Endometrial microvascular endothelial cells (primary cell): ENCODE measurements at regions not wholly inside any gene's neighbourhood (a gene's known extent, or its start where the extent isn't known, plus 50 kb on each side); places are given as distances from the start of the nearest gene placed in this dataset.
"Not testable (repeated sequence)": the region's sequence is repeated elsewhere in the genome, so short reads cannot be mapped to it uniquely, and the experiment has no call there.

Experiments
- in situ Hi-C: cut with HindIII; loops from 2 replicates; pipeline ENCODE4 v1.10.0; 2017; ENCODE audit warnings: low sequenced_read_pairs, low pct_unique_long_range_greater_than_20kb; ENCODE audit errors: inconsistent ontology term

- in situ Hi-C loops, result no loop called here
These were observed 164.6 kb downstream of the MAT2B start for GRCh38 chr5:163670036-163670435.

DNA sequence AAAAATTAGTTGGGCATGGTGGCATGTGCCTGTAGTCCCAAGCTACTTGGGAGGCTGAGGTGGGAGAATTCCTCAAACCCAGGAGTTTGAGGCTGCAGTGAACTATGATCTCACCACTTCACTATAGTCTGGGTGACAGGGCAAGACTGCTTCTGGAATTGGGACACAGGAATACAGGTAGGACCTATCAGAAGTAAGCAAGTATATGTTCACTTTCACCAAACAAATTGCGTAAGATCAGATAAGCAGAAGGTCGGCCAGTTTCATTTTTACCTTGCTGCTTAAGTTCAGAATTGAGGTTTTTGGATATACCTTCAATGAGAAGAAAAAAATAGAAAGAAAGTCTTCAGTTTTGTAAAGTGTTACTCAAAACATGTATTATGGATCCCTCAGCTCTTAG, 171.7 kb downstream of the MAT2B start:
- in situ Hi-C loops, result loop anchor here (25.0 kb wide), 1 partner anchor 810 kb away; no protein-coding TSS in a partner anchor

DNA sequence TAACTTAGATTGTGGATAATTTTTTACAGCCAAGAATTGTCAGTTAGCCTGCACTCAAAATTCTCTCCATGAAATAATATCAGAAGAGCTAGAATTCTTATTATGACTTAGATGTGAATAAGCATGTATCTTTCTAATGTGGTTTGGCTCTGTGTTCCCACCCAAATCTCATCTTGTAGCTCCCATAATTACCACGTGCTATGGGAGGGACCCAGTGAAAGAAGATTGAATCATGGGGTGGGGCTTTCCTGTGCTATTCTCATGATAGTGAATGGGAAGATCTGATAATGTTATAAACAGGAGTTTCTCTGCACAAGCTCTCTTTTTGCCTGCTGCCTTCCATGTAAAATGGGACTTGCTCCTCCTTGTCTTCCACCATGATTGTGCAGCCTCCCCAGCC, 176.8 kb downstream of the MAT2B start:
- in situ Hi-C loops, result loop anchor here (25.0 kb wide), 1 partner anchor 805 kb away; no protein-coding TSS in a partner anchor

GRCh38 chr5:163687414-163687813, 182.0 kb downstream of the MAT2B start:
- in situ Hi-C loops, result loop anchor here (25.0 kb wide), 1 partner anchor 800 kb away; no protein-coding TSS in a partner anchor

GRCh38 chr5:163692091-163692490, 186.7 kb downstream of the MAT2B start:
- in situ Hi-C loops, result loop anchor here (25.0 kb wide), 1 partner anchor 795 kb away; no protein-coding TSS in a partner anchor

DNA sequence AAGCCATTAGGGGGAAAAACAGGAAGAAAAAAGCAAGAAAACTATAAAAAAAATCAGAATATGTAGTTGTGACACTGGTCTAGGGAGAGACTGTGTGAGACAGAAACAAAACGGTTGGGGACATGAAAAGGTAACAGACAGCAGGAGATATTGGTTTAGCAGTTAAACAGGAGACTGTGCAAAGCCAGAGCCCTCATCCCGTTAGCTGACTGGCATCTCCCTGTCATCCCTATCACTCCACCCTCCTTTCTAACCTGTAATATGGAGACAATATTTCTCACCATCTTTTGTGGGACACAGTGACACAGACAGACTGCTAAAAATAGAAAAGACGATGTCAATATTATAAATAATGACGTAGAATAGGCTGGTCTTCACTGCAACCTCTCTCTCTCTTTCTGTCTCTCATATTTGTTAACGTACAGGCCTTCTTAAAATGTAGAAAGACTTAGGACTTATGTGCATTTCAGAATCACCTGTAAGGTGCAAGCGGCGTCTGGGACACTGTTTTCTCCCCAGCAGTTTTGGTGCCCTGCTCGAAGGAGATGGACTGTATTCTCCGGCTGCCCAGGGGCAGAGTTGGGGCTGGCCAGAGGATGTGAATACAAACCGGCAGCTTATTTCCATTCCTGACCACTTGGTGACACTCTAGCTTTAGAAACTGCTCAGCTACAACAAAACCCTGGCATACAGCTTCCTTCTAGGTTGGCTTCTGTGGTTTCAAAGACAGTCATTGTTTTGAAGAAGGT, 190.6 kb downstream of the MAT2B start:
- in situ Hi-C loops, result loop anchor here (25.0 kb wide), 1 partner anchor 791 kb away; no protein-coding TSS in a partner anchor

DNA sequence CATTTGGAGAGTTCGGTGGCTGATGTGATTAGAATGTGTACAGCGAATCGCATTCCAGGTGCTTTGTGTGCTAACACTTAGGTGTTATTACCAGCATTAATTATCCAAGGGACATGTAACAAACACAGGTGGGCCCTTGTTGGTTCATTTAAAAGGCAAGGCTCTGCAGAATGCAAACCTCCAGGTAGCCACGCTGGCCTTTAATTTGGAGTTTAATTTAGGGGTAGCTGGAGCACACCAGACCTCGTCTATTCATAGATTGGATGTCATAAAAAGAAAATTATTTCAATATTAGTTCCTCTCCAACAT, 191.1 kb downstream of the MAT2B start:
- in situ Hi-C loops, result loop anchor here (25.0 kb wide), 1 partner anchor 791 kb away; no protein-coding TSS in a partner anchor

- in situ Hi-C loops, result no loop called here
These were observed 200.8 kb downstream of the MAT2B start for GRCh38 chr5:163706053-163706771.

DNA sequence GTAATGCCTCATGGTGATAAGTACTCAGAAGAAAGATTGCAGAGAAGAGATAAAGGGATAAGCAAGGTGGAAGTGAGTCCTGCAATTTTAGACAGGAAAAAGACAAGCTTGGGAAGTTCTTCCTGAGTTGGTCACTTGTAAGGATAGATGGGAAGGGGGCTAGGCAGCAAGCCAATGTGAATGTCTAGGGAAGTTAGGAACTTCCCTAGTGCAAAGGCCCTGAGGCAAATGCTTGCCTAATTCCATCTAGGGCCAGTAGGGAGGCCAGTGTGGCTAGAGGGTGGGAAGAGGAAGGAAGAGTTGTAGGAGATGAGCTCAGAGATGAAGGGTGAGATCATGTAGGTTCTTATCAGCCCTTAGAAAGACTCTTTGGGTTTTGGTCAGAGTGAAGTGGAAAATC, 206.6 kb downstream of the MAT2B start:
- in situ Hi-C loops, result no loop called here

DNA sequence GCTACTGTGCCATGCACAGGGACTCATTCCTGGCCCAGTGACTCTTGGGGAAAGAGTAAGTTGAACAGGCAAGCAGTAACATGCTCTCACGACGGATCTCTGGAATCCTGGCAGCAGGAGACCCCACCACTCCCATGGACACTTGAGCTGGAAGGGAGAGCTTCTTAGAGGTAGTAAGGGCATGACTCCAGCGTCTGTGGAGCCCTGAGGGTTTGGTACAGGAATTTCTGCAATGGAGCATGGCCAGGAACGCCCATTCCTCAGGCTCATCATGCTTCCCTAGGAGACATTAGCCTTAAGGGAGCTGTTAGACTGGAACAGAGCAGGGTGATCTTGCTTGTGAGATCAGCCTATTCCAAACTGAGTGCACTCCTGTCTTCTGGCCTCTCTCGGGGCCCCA, 212.9 kb downstream of the MAT2B start:
- in situ Hi-C loops, result no loop called here

DNA sequence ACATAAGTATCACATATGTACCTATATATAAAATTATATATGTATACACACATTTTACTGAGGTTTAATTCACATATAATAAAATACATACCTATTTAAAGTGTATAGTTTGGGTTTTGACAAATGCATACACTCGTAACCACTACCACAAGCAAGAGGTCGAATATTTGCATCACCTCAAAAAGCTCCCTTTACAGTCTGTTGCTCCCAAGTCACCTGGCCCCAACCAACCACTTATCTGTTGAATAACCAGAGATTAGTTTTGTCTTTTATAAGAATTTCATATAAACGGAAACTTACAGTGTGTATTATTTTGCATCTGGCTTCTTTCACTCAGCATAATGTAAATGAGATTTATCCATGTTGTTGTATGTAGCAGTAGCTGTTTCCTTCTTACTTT, 218.9 kb downstream of the MAT2B start:
- in situ Hi-C loops, result no loop called here

DNA sequence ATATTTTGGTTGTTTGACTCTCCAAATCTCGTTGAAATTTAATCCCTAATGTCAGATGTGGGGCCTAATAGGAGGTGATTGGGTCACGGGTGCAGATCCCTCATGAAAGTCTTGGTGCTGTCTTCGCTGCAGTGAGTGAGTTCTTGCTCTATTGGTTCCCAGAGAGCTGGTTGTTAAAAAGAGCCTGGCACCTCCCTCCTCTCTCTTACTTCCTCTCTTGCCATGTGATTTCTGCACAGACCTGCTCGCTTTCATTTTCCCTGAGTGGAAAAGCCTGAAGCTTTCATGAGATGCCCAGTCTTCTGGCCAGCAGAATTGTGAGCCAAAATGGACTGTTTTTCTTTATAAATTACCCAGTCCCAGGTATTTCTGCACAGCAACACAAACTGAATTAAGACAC, 221.6 kb downstream of the MAT2B start:
- in situ Hi-C loops, result no loop called here

DNA sequence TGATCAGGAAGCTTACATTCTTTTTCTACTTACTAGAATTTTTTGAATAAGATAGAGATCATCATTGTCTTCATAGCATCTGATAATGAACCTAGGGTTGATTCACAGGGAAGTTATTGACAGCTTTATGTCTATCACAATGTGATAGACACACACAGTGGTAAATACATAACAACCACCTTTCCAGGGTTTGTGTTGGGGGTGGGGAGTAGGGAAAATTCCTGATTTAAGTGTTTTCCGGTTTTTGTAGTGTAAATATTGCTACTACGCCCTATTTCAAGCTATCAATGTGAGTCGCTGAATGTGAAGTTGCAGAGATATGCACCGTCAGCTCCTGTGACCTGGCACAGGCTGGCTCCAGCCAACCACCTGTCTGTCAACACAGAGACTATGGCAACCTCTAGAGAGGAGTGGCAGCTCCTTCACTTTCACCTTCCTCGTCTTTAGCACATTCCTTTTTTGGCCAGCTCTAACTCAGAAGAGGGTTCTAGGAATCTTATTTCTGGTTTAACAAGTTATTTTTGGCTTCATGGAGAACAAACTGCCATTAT, 224.9 kb downstream of the MAT2B start:
- in situ Hi-C loops, result no loop called here

GRCh38 chr5:163731256-163731655, 225.8 kb downstream of the MAT2B start:
- in situ Hi-C loops, result no loop called here

- in situ Hi-C loops, result no loop called here
These were observed 229.7 kb downstream of the MAT2B start for GRCh38 chr5:163735069-163735468.

GRCh38 chr5:163747586-163747985, 242.2 kb downstream of the MAT2B start:
- in situ Hi-C loops, result no loop called here

DNA sequence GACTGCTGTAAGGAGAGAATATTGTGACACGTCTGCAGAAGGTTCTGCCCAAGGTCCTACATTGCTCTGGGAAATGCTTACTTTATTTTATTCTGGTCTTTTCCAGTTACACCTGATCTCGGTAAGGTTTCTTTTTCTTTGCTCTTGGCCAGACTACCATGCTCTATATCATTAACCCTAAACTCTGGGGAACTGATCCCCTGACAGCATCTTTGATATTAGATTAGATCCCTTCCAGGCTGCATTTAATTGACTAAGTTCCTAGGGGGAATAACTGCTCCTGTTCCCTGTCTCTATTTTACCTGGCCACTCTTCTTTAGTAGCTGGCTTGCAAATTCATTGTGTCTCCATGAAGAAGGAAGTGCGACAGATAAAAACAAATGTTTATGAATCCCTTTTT, 243.5 kb downstream of the MAT2B start:
- in situ Hi-C loops, result no loop called here

- in situ Hi-C loops, result not testable (repeated sequence)
These were observed 245.0 kb downstream of the MAT2B start for GRCh38 chr5:163750415-163750814.

GRCh38 chr5:163755505-163755904, 250.1 kb downstream of the MAT2B start:
- in situ Hi-C loops, result no loop called here

GRCh38 chr5:163756170-163756569, 250.8 kb downstream of the MAT2B start:
- in situ Hi-C loops, result no loop called here
